Ascending aorta (tissue), 2 donors: ENCODE measurements at regions not wholly inside any gene's neighbourhood (a gene's known extent, or its start where the extent isn't known, plus 50 kb on each side); places are given as distances from the start of the nearest gene placed in this dataset.

ENCODE experiments used
- DNase-seq, 2 donors: peaks; one replicate each; pipeline ENCODE4 v3.0.0-alpha.2; 2019; ENCODE audit warnings: low spot score in 2 of 2
- H3K27ac ChIP-seq, 2 donors: fragments of 200-600 bp; sonication (generic); one replicate each; pipeline ENCODE4 v1.5.1; 2016 to 2017; ENCODE audit warnings: mild to moderate bottlenecking in 1 of 2
- H3K27me3 ChIP-seq: fragments of 200-600 bp; sonication (generic); one replicate; pipeline ENCODE4 v1.5.1; 2017
- H3K36me3 ChIP-seq, 2 donors: fragments of 200-600 bp; sonication (generic); one replicate each; pipeline ENCODE4 v1.5.1; 2016
- H3K4me1 ChIP-seq, 2 donors: fragments of 200-600 bp; sonication (generic); one replicate each; pipeline ENCODE4 v1.5.1; 2016 to 2017; ENCODE audit warnings: mild to moderate bottlenecking in 1 of 2
- H3K4me3 ChIP-seq, 2 donors: fragments of 200-600 bp; sonication (generic); one replicate each; pipeline ENCODE4 v1.5.1; 2016 to 2017; ENCODE audit warnings: mild to moderate bottlenecking in 1 of 2
- H3K9me3 ChIP-seq, 2 donors: fragments of 200-600 bp; sonication (generic); one replicate each; pipeline ENCODE4 v1.5.1; 2016
- intact Hi-C: fragments of 100-400 bp; cut with DNase I; formaldehyde crosslinking; loops from one replicate; pipeline ENCODE4 v1.15.1; 2023
- TF ChIP-seq, protein P1 (sequence below), 3 experiments: fragments of 200-600 bp in 2 of 3; fragments of 450-650 bp in 1 of 3; sonication (generic) in 2 of 3; IDR thresholded peaks; one replicate each; pipeline ENCODE4 v1.5.1; 2016 to 2019; ENCODE audit warnings: antibody characterized with exemption in 3 of 3, mild to moderate bottlenecking in 1 of 3, moderate library complexity in 1 of 3

DNA sequence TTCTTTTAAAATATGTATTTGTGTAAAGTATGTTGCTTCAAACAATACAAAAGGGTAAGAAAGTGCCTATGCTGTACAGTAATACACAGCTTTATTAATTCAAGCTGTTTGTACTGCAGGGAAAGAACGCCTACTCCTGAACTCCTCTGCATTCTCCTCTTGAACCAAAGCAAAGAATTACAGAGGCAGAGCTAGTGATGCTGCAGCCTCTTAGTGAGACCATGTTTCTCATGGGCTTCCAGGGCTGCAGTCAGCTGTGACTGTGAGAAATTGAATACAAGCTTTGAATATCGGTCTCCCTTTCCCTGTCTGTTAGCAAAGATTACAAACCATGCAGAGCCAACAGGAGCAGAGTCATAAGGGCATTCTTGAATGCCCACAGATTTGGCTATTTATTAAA is 248.5 kb downstream of the SLITRK1 start:
- Histone ChIP-seq H3K9me3 (no peaks in the 10 kb centered on the region), H3K4me3 (no peak overlapping the region), H3K4me1 (no peaks in the 10 kb centered on the region), H3K27me3 (no peaks in the 10 kb centered on the region), H3K27ac (no peak overlapping the region), H3K36me3 (no peaks in the 10 kb centered on the region)
- DNase-seq, result no peak
- TF ChIP-seq, protein P1, sequence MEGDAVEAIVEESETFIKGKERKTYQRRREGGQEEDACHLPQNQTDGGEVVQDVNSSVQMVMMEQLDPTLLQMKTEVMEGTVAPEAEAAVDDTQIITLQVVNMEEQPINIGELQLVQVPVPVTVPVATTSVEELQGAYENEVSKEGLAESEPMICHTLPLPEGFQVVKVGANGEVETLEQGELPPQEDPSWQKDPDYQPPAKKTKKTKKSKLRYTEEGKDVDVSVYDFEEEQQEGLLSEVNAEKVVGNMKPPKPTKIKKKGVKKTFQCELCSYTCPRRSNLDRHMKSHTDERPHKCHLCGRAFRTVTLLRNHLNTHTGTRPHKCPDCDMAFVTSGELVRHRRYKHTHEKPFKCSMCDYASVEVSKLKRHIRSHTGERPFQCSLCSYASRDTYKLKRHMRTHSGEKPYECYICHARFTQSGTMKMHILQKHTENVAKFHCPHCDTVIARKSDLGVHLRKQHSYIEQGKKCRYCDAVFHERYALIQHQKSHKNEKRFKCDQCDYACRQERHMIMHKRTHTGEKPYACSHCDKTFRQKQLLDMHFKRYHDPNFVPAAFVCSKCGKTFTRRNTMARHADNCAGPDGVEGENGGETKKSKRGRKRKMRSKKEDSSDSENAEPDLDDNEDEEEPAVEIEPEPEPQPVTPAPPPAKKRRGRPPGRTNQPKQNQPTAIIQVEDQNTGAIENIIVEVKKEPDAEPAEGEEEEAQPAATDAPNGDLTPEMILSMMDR (IDR thresholded peaks at IDR 0.05), result no peak
- intact Hi-C loops, result no loop called here

DNA sequence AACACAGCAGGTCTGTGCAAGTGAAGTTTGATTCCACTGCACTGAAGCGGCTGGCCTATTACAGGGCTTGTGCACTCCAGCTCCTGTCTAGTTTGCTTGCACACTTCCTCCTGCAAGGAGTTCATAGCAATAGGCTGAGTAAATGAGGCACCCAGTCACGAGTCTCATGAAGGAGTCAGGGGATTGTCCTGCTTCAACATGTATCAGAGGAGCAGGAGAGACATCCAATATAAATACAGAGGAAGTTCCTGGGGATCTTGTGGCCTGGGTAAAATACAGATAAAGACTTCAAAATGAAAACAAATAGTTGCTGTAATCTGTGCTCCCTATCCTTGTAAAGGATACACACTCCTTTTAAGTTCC is 259.9 kb downstream of the SLITRK1 start:
- TF ChIP-seq, protein P1 (IDR thresholded peaks at IDR 0.05), result no peak
- H3K27ac ChIP-seq, result no peak overlapping the region
- H3K36me3 ChIP-seq, result no peaks in the 10 kb centered on the region
- no peaks in the 10 kb centered on the region for H3K9me3 ChIP-seq
- intact Hi-C loops, result no loop called here
- no peaks in the 10 kb centered on the region for H3K27me3 ChIP-seq
- no peak overlapping the region for H3K4me3 ChIP-seq
- peaks cover 0 to 3% of the 10 kb centered on the region in 2 donors for H3K4me1 ChIP-seq
- no peak for DNase-seq

DNA sequence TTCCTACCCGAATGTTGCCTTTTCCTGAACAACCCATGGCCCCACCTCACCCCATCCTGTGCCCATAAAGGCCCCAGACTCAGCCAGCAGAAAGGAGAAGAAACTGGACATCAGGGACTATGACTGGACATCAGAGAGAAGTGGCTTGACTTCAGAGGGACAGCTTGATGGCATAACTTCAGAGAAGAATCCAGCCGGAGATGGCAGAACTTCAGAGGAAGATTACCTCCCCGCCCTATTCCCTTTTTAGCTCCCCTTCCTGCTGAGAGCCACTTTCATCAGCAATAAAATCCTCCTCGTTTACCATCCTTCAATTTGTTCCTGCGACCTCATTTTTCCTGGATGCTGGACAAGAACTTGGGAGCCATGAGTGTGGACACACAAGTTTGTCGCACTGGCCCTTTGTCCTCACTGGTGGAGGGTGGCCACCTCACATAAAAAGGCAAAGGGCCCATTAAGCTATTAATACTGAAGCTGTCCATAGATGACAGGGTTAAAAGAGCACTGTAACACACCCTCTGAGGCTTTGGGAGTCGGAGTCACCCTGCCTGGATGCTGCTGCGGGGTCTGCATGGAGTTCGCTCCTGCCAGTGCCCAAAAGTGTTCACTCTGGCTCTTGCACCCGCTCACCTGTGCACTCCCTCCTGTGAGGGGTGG is 260.4 kb downstream of the SLITRK1 start:
- TF ChIP-seq, protein P1 (IDR thresholded peaks at IDR 0.05), result no peak
- intact Hi-C loops, result no loop called here
- no peaks in the 10 kb centered on the region for H3K27me3 ChIP-seq

DNA sequence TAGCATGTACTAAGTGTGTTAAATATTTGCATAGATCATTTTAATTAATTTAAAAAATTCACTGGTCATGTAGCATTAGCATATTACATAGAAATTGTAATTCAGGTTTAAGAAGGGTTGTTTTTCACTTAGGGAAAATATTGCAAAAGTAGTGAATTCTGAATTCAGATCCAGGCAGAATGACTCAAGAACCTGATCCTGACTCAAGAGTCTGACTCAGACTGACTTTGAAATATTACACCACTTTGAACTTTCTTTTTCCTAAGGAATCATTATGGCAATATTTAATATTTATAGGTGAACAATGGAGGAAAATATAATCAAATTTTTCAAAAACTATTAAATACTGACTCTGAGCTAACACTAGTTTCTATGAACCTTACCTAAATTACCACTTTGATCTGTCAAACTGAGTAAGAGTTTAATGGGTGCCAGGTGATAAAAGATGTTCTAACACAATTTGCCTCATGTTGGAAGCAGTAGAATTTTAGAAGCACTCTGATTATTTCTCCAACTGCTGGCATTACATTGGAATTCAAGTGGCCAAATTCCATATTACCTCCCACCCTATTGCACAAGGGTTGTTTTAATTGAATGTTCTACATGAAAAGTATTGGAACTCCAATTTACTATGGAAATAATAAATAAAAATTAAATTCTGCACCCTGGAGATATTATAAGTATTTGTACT is 261.6 kb downstream of the SLITRK1 start:
- intact Hi-C loops, result no loop called here
- TF ChIP-seq, protein P1 (IDR thresholded peaks at IDR 0.05), result no peak
- H3K27ac ChIP-seq, result no peak overlapping the region
- H3K4me3 ChIP-seq, result no peak overlapping the region
- H3K4me1 ChIP-seq, result peaks cover 0 to 3% of the 10 kb centered on the region in 2 donors
- no peaks in the 10 kb centered on the region for H3K36me3 ChIP-seq
- no peaks in the 10 kb centered on the region for H3K9me3 ChIP-seq
- H3K27me3 ChIP-seq, result no peaks in the 10 kb centered on the region
- no peak for DNase-seq

More for the DNA sequence above, 260.4 kb downstream of the SLITRK1 start:
- Histone ChIP-seq H3K27ac (no peak overlapping the region), H3K4me3 (no peak overlapping the region), H3K9me3 (no peaks in the 10 kb centered on the region), H3K4me1 (peaks cover 0 to 3% of the 10 kb centered on the region in 2 donors), H3K36me3 (no peaks in the 10 kb centered on the region)
- DNase-seq, result no peak

DNA sequence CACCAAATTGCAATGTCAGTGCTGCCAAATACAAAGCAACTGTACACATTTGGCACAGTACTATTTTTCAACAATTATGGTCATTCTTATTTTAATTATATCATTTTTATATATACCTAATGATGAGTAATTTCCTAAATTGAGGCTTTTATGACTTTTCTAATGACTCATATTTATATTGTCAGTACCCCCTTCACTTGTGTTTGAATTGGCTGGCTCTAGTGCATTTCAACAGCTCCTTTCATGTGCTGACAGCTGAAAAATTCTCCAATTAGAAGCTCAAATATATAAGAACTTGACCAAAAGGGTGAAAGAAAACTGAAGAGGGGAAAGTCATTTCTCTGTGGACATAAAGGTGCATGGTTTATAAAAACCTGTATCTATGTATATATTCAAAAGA is 263.3 kb downstream of the SLITRK1 start:
- no peak overlapping the region for H3K27ac ChIP-seq
- intact Hi-C loops, result no loop called here
- no peak for DNase-seq

More for the DNA sequence above, 263.3 kb downstream of the SLITRK1 start:
- Histone ChIP-seq H3K9me3 (no peaks in the 10 kb centered on the region), H3K27me3 (no peaks in the 10 kb centered on the region), H3K4me3 (no peak overlapping the region), H3K4me1 (peaks cover 0 to 3% of the 10 kb centered on the region in 2 donors), H3K36me3 (no peaks in the 10 kb centered on the region)
- TF ChIP-seq, protein P1 (IDR thresholded peaks at IDR 0.05), result no peak
